GM19239 (cell line): ENCODE measurements at regions not wholly inside any gene's neighbourhood (a gene's known extent, or its start where the extent isn't known, plus 50 kb on each side); places are given as distances from the start of the nearest gene placed in this dataset.
A peak's percentile ranks its signal among the peaks of the same experiment; 100 is the strongest.
"Not testable (repeated sequence)": the region's sequence is repeated elsewhere in the genome, so short reads cannot be mapped to it uniquely, and the experiment has no call there.

ENCODE experiments used
- DNase-seq: peaks from one replicate; pipeline ENCODE4 v3.0.0; 2011; ENCODE audit warnings: low spot score; ENCODE audit not compliant: insufficient read length
- FAIRE-seq: peaks from 2 replicates; lab custom pipeline; 2011; peaks lifted over from hg19 to GRCh38; lab: Jason Lieb, UNC

- DNase-seq (no peak), FAIRE-seq (no peak)
Observed at GRCh38 chr1:79264975-79265818, 258.7 kb upstream of the ADGRL4 start.

GRCh38 chr1:79264285-79264684, 257.8 kb upstream of the ADGRL4 start:
- DNase-seq: no peak
- FAIRE-seq: no peak

- DNase-seq (no peak), FAIRE-seq (no peak)
Observed at GRCh38 chr1:79262745-79263258, 256.3 kb upstream of the ADGRL4 start.

GRCh38 chr1:79259390-79260336, 253.1 kb upstream of the ADGRL4 start:
- DNase-seq: peak; percentile 7
- FAIRE-seq: no peak

- FAIRE-seq (no peak), DNase-seq (no peak)
Observed at GRCh38 chr1:79255421-79255820, 248.9 kb upstream of the ADGRL4 start.

GRCh38 chr1:79252598-79252997, 246.1 kb upstream of the ADGRL4 start:
- DNase-seq (no peak), FAIRE-seq (no peak)

- no peak for FAIRE-seq
- no peak for DNase-seq
Observed at GRCh38 chr1:79239840-79240239, 233.3 kb upstream of the ADGRL4 start.

GRCh38 chr1:79235301-79236002, 228.9 kb upstream of the ADGRL4 start:
- FAIRE-seq: no peak
- no peak for DNase-seq

- FAIRE-seq (no peak), DNase-seq (no peak)
Observed at GRCh38 chr1:79232818-79233217, 226.3 kb upstream of the ADGRL4 start.

GRCh38 chr1:79230751-79231150, 224.2 kb upstream of the ADGRL4 start:
- DNase-seq, FAIRE-seq: not testable (repeated sequence)

GRCh38 chr1:79226963-79227362, 220.4 kb upstream of the ADGRL4 start:
- DNase-seq: no peak
- no peak for FAIRE-seq

- DNase-seq (no peak), FAIRE-seq (no peak)
Observed at GRCh38 chr1:79224537-79224936, 218.0 kb upstream of the ADGRL4 start.

GRCh38 chr1:79220509-79220908, 214.0 kb upstream of the ADGRL4 start:
- DNase-seq: no peak
- FAIRE-seq: no peak

GRCh38 chr1:79215311-79215710, 208.8 kb upstream of the ADGRL4 start:
- no peak for FAIRE-seq
- DNase-seq: no peak

GRCh38 chr1:79207786-79208185, 201.3 kb upstream of the ADGRL4 start:
- FAIRE-seq (no peak), DNase-seq (no peak)

- no peak for FAIRE-seq
- DNase-seq: no peak
Observed at GRCh38 chr1:79207331-79207730, 200.8 kb upstream of the ADGRL4 start.

- FAIRE-seq (no peak), DNase-seq (no peak)
Observed at GRCh38 chr1:79204779-79205479, 198.4 kb upstream of the ADGRL4 start.

GRCh38 chr1:79198832-79199231, 192.3 kb upstream of the ADGRL4 start:
- FAIRE-seq (no peak), DNase-seq (no peak)

- no peak for FAIRE-seq
Observed at GRCh38 chr1:79197421-79197820, 190.9 kb upstream of the ADGRL4 start.

GRCh38 chr1:79196211-79196610, 189.7 kb upstream of the ADGRL4 start:
- DNase-seq (no peak), FAIRE-seq (no peak)

More at GRCh38 chr1:79197421-79197820, 190.9 kb upstream of the ADGRL4 start:
- DNase-seq: no peak
